GM12874 (cell line): ENCODE measurements at regions not wholly inside any gene's neighbourhood (a gene's known extent, or its start where the extent isn't known, plus 50 kb on each side); places are given as distances from the start of the nearest gene placed in this dataset.

Source experiments
- CTCF ChIP-seq: IDR thresholded peaks from 2 replicates; pipeline ENCODE4 v1.5.1; 2011; ENCODE audit warnings: low read depth, mild to moderate bottlenecking, control low read depth, low read length, moderate library complexity; ENCODE audit not compliant: insufficient read depth

DNA sequence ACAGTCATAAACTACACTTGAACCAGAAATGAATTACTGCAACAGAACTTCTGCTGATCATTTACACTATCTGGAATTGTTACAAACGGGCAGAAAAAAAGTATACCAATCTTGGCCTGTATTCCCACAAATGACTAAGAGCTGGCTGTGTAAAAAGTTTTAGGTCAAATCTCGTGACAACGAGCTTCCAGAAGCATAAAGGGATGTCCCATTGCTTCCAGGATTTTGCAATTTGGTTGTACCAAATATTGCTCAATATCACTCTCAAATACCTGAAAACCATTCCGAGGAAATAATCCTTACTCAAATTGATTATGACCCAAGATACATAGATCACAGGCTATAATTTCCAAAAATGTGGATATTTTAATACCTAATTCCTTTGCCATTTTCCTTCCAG, 175.6 kb downstream of the TBX15 start:
- no peak for TF ChIP-seq CTCF

GRCh38 chr1:118811156-118811555, 177.0 kb downstream of the TBX15 start:
- no peak for TF ChIP-seq CTCF

DNA sequence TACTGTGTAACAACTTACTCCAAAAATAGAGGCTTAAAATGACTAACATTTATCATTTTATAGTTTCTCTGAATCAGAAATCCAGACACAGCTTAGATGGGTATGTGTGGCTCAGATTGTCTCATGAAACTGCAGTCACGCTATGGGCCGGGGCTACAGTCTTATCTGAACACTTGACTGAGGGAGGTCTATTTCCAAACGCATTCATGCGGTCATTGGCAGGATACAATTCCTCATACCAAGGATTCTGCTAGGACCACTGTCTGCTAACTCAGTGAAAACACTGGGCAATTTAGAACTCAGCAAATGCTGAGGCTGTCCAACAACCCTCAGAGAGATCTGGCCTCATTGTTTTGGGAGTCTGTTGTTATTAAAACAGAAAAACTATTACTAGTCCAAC, 178.6 kb downstream of the TBX15 start:
- no peak for TF ChIP-seq CTCF

GRCh38 chr1:118791094-118791691, 196.9 kb downstream of the TBX15 start:
- TF ChIP-seq CTCF = no peak

DNA sequence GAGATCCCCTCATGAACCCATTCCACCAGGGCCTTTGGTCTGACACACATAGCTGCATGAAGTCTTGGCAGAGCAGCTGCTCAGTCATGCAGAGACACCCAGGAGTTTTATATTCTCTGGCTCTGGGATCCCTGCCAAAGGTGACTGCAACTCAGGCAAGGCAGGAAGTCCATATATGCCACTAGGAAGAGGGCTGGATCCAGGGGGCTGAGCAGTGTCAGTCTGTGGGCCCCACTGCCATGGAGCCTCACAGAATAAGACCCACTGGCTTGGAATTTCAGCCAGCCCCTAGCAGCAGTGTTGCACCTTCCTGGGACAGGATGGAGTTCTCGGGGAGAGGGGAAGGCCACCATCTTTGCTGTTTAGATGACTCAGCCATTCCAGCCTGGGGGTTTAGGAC, 199.7 kb downstream of the TBX15 start:
- TF ChIP-seq CTCF = no peak

DNA sequence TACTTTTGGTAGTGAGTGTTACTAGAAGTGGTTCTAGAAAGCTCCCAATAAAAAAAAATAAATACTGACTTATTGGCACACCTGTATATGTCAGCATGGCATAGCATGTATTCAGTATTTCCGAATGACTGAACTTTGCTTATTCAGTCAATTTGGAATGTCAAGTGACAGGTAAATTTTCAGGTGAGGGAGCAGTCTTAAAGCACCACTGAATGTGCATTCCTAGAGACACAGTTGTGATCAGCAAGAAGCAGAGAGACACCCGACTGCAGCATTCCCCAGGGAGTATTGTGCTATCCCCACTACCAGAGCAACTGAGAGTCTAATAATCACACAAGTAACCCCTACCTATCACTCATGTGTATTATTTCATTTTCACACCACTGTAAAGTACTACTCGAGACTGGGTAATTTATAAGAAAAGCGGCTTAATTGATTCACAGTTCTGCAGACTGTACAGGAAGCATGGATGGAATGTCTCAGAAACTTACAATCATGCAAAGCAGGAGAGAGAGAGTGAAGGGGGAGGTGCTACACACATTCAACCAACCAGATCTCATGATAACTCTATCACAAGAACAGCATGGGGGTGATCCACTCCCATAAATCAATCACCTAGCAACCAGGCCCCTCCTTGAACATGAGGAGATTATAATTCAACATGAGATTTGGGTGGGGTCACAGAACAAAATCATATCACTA, 201.5 kb downstream of the TBX15 start:
- TF ChIP-seq CTCF = no peak

GRCh38 chr1:118785246-118785645, 202.9 kb downstream of the TBX15 start:
- TF ChIP-seq CTCF = no peak
